Liver (tissue), 8 donors: ENCODE measurements at regions not wholly inside any gene's neighbourhood (a gene's known extent, or its start where the extent isn't known, plus 50 kb on each side); places are given as distances from the start of the nearest gene placed in this dataset.

ENCODE experiments used
- DNase-seq: peaks from one replicate; pipeline ENCODE4 v3.0.0-alpha.2; 2017; ENCODE audit warnings: low spot score
- H3K27ac ChIP-seq, 2 donors: one replicate each; pipeline ENCODE4 v1.7.0; 2013; ENCODE audit warnings: inconsistent platforms in 2 of 2, low read length in 2 of 2, control low read depth in 1 of 2, low read depth in 1 of 2, mild to moderate bottlenecking in 1 of 2
- H3K27me3 ChIP-seq, 4 donors: one replicate each; pipeline versions ENCODE4 v1.6.1 to v1.7.0; 2013; ENCODE audit warnings: low read length in 3 of 4, inconsistent platforms in 1 of 4, mild to moderate bottlenecking in 1 of 4, moderate library complexity in 1 of 4; ENCODE audit not compliant: control insufficient read depth in 4 of 4, insufficient read depth in 4 of 4
- H3K36me3 ChIP-seq, 4 donors: one replicate each; pipeline versions ENCODE4 v1.6.1 to v1.7.0; 2013; ENCODE audit warnings: low read length in 3 of 4, mild to moderate bottlenecking in 3 of 4, low read depth in 1 of 4, moderate library complexity in 1 of 4; ENCODE audit not compliant: control insufficient read depth in 4 of 4, insufficient read depth in 3 of 4
- H3K4me1 ChIP-seq, 4 donors: one replicate each; pipeline versions ENCODE4 v1.6.1 to v1.7.0; 2013; ENCODE audit warnings: low read length in 3 of 4, mild to moderate bottlenecking in 3 of 4, moderate library complexity in 1 of 4; ENCODE audit not compliant: control insufficient read depth in 4 of 4, insufficient read depth in 4 of 4
- H3K4me3 ChIP-seq, 3 donors: one replicate each; pipeline versions ENCODE4 v1.6.1 to v1.7.0; 2013; ENCODE audit warnings: low read length in 3 of 3, control low read depth in 1 of 3, low read depth in 1 of 3, mild to moderate bottlenecking in 1 of 3
- H3K9ac ChIP-seq, 2 donors: one replicate each; pipeline ENCODE4 v1.7.0; 2013; ENCODE audit warnings: low read length in 2 of 2, mild to moderate bottlenecking in 2 of 2, moderate library complexity in 2 of 2, control low read depth in 1 of 2, low read depth in 1 of 2
- H3K9me3 ChIP-seq, 4 donors: one replicate each; pipeline versions ENCODE4 v1.6.1 to v1.7.0; 2013; ENCODE audit warnings: low read length in 3 of 4; ENCODE audit not compliant: control insufficient read depth in 4 of 4
- EGR1 ChIP-seq, 2 donors: IDR thresholded peaks; 2 replicates each; pipeline ENCODE4 v1.6.1; 2016 to 2018; ENCODE audit warnings: antibody characterized with exemption in 2 of 2, low read depth in 2 of 2
- FOXA1 ChIP-seq: IDR thresholded peaks from 2 replicates; pipeline ENCODE4 v1.6.1; 2016; ENCODE audit warnings: antibody characterized with exemption
- FOXA2 ChIP-seq: IDR thresholded peaks from 2 replicates; pipeline ENCODE4 v1.6.1; 2016; ENCODE audit warnings: antibody characterized with exemption
- GABPA ChIP-seq, 2 donors: IDR thresholded peaks in 1 of 2; conservative IDR thresholded peaks in 1 of 2; 2 replicates each; pipeline ENCODE4 v1.6.1; 2016; ENCODE audit warnings: antibody characterized with exemption in 2 of 2, mild to moderate bottlenecking in 1 of 2, moderate library complexity in 1 of 2
- HNF4A ChIP-seq, 2 donors: conservative IDR thresholded peaks; 2 replicates each; pipeline ENCODE4 v1.6.1; 2016; ENCODE audit warnings: antibody characterized with exemption in 2 of 2, mild to moderate bottlenecking in 2 of 2
- JUND ChIP-seq, 2 donors: IDR thresholded peaks; 2 replicates each; pipeline ENCODE4 v1.6.1; 2016; ENCODE audit warnings: antibody characterized with exemption in 2 of 2
- MAX ChIP-seq: IDR thresholded peaks from 2 replicates; pipeline ENCODE4 v1.6.1; 2016; ENCODE audit warnings: antibody characterized with exemption
- NR2F2 ChIP-seq: IDR thresholded peaks from 2 replicates; pipeline ENCODE4 v1.6.1; 2016; ENCODE audit warnings: antibody characterized with exemption
- RAD21 ChIP-seq, 2 donors: IDR thresholded peaks; 2 replicates each; pipeline ENCODE4 v1.6.1; 2016; ENCODE audit warnings: antibody characterized with exemption in 2 of 2, mild to moderate bottlenecking in 2 of 2
- RXRA ChIP-seq, 2 donors: IDR thresholded peaks; 2 replicates each; pipeline ENCODE4 v1.6.1; 2017 to 2018; ENCODE audit warnings: antibody characterized with exemption in 2 of 2, mild to moderate bottlenecking in 1 of 2
- SP1 ChIP-seq: IDR thresholded peaks from 2 replicates; pipeline ENCODE4 v1.6.1; 2018; ENCODE audit warnings: antibody characterized with exemption, mild to moderate bottlenecking
- TAF1 ChIP-seq: conservative IDR thresholded peaks from 2 replicates; pipeline ENCODE4 v1.6.1; 2016; ENCODE audit warnings: antibody characterized with exemption, mild to moderate bottlenecking
- YY1 ChIP-seq: IDR thresholded peaks from 2 replicates; pipeline ENCODE4 v1.6.1; 2016; ENCODE audit warnings: antibody characterized with exemption, mild to moderate bottlenecking
- WGBS: extraction: QIAGEN DNeasy Blood & Tissue Kit; methylation state at CpG from one replicate; pipeline ENCODE4 v1.1.7; 2013; 5-methylcytosine and 5-hydroxymethylcytosine counted together
- TF ChIP-seq, protein P1 (sequence below): fragments of 150-350 bp; IDR thresholded peaks from 2 replicates; pipeline ENCODE4 v1.5.1; 2017; ENCODE audit warnings: improper control_type of control experiment, low read depth, low read length; ENCODE audit not compliant: missing input control
- TF ChIP-seq, protein P2 (sequence below): IDR thresholded peaks from 2 replicates; pipeline ENCODE4 v1.6.1; 2016; ENCODE audit warnings: antibody characterized with exemption, mild to moderate bottlenecking
- donor health status: healthy.
- donor health status: healthy.
- donor health status: healthy.
- donor health status: healthy.
- donor health status: healthy.

- Histone ChIP-seq H3K9ac (no peak overlapping the region), H3K36me3 (no peaks in the 10 kb centered on the region), H3K4me3 (no peak overlapping the region), H3K27me3 (peaks cover 0 to 2% (median 0%) of the 10 kb centered on the region in 4 donors), H3K9me3 (no peaks in the 10 kb centered on the region), H3K4me1 (no peaks in the 10 kb centered on the region), H3K27ac (no peak overlapping the region)
- no peak for TF ChIP-seq YY1
- no peak for TF ChIP-seq FOXA1
- TF ChIP-seq EGR1 (IDR thresholded peaks at IDR 0.05; ENCODE audit: low read depth in 2 of 2): no peak
- TF ChIP-seq FOXA2: no peak
- TF ChIP-seq TAF1: no peak
- TF ChIP-seq, protein P1, sequence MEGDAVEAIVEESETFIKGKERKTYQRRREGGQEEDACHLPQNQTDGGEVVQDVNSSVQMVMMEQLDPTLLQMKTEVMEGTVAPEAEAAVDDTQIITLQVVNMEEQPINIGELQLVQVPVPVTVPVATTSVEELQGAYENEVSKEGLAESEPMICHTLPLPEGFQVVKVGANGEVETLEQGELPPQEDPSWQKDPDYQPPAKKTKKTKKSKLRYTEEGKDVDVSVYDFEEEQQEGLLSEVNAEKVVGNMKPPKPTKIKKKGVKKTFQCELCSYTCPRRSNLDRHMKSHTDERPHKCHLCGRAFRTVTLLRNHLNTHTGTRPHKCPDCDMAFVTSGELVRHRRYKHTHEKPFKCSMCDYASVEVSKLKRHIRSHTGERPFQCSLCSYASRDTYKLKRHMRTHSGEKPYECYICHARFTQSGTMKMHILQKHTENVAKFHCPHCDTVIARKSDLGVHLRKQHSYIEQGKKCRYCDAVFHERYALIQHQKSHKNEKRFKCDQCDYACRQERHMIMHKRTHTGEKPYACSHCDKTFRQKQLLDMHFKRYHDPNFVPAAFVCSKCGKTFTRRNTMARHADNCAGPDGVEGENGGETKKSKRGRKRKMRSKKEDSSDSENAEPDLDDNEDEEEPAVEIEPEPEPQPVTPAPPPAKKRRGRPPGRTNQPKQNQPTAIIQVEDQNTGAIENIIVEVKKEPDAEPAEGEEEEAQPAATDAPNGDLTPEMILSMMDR: no peak
- no peak for TF ChIP-seq RXRA (IDR thresholded peaks at IDR 0.05)
- TF ChIP-seq JUND (IDR thresholded peaks at IDR 0.05): no peak
- no peak for TF ChIP-seq HNF4A (conservative IDR thresholded peaks at IDR 0.05)
- no peak for TF ChIP-seq SP1
- TF ChIP-seq NR2F2: no peak
- TF ChIP-seq, protein P2, sequence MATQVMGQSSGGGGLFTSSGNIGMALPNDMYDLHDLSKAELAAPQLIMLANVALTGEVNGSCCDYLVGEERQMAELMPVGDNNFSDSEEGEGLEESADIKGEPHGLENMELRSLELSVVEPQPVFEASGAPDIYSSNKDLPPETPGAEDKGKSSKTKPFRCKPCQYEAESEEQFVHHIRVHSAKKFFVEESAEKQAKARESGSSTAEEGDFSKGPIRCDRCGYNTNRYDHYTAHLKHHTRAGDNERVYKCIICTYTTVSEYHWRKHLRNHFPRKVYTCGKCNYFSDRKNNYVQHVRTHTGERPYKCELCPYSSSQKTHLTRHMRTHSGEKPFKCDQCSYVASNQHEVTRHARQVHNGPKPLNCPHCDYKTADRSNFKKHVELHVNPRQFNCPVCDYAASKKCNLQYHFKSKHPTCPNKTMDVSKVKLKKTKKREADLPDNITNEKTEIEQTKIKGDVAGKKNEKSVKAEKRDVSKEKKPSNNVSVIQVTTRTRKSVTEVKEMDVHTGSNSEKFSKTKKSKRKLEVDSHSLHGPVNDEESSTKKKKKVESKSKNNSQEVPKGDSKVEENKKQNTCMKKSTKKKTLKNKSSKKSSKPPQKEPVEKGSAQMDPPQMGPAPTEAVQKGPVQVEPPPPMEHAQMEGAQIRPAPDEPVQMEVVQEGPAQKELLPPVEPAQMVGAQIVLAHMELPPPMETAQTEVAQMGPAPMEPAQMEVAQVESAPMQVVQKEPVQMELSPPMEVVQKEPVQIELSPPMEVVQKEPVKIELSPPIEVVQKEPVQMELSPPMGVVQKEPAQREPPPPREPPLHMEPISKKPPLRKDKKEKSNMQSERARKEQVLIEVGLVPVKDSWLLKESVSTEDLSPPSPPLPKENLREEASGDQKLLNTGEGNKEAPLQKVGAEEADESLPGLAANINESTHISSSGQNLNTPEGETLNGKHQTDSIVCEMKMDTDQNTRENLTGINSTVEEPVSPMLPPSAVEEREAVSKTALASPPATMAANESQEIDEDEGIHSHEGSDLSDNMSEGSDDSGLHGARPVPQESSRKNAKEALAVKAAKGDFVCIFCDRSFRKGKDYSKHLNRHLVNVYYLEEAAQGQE: no peak
- no peak for DNase-seq
Observed at GRCh38 chr7:115642194-115642593, 388.4 kb downstream of the TFEC start.

GRCh38 chr7:115638853-115639252 lies 391.7 kb downstream of the TFEC start:
- Histone ChIP-seq H3K27me3 (peaks cover 0 to 2% (median 0%) of the 10 kb centered on the region in 4 donors), H3K36me3 (no peaks in the 10 kb centered on the region), H3K27ac (no peak overlapping the region), H3K4me1 (no peaks in the 10 kb centered on the region), H3K9me3 (no peaks in the 10 kb centered on the region), H3K4me3 (no peak overlapping the region), H3K9ac (no peak overlapping the region)
- no peak for DNase-seq
- TF ChIP-seq RAD21 (IDR thresholded peaks at IDR 0.05) (no peak), GABPA (IDR thresholded peaks at IDR 0.05 in 1 of 2, conservative IDR thresholded peaks at IDR 0.05 in 1 of 2) (no peak), MAX (no peak), HNF4A (conservative IDR thresholded peaks at IDR 0.05) (no peak)
- TF ChIP-seq, protein P2: no peak
- WGBS: 89% methylated on average over 4 of the region's 4 CpGs
